CD14-positive monocyte (primary cell): ENCODE measurements at regions not wholly inside any gene's neighbourhood (a gene's known extent, or its start where the extent isn't known, plus 50 kb on each side); places are given as distances from the start of the nearest gene placed in this dataset.

ENCODE experiments used
- DNase-seq, 3 donors: peaks; one replicate each; pipeline ENCODE4 v3.0.0-alpha.2; 2011 to 2022
- H2AFZ ChIP-seq: 2 replicates; pipeline ENCODE4 v1.6.0; 2012; ENCODE audit warnings: mild to moderate bottlenecking, low read depth, low read length, inconsistent platforms; ENCODE audit not compliant: insufficient read depth, poor library complexity, severe bottlenecking
- H3K27ac ChIP-seq, 2 donors: 1 replicate in 1 of 2; 2 replicates in 1 of 2; pipeline ENCODE4 v1.5.1; 2012 to 2013; ENCODE audit warnings: low read length in 2 of 2, control low read depth in 1 of 2, inconsistent platforms in 1 of 2, low read depth in 1 of 2, mild to moderate bottlenecking in 1 of 2
- H3K27me3 ChIP-seq, 2 donors: one replicate each; pipeline versions ENCODE4 v1.6.0 to v1.6.1; 2011 to 2013; ENCODE audit warnings: low read length in 2 of 2; ENCODE audit not compliant: control insufficient read depth in 2 of 2, insufficient read depth in 2 of 2
- H3K36me3 ChIP-seq, 2 donors: replicated peaks in 1 of 2; 1 replicate in 1 of 2; 2 replicates in 1 of 2; pipeline versions ENCODE4 v1.5.1 to v1.6.1; 2012 to 2013; ENCODE audit warnings: low read length in 2 of 2, control low read depth in 1 of 2, inconsistent platforms in 1 of 2, mild to moderate bottlenecking in 1 of 2; ENCODE audit not compliant: insufficient read depth in 2 of 2, control insufficient read depth in 1 of 2
- H3K4me1 ChIP-seq, 2 donors: 1 replicate in 1 of 2; 2 replicates in 1 of 2; pipeline versions ENCODE4 v1.5.1 to v1.6.1; 2012 to 2013; ENCODE audit warnings: low read length in 2 of 2, control low read depth in 1 of 2, inconsistent platforms in 1 of 2, mild to moderate bottlenecking in 1 of 2, moderate library complexity in 1 of 2; ENCODE audit not compliant: insufficient read depth in 2 of 2, control insufficient read depth in 1 of 2
- H3K4me2 ChIP-seq: replicated peaks from 2 replicates; pipeline ENCODE3; 2012; ENCODE audit warnings: low read length, moderate library complexity, mild to moderate bottlenecking; ENCODE audit not compliant: poor library complexity, severe bottlenecking; ENCODE audit errors: extremely low read depth
- H3K4me3 ChIP-seq, 3 experiments: fragments of 200-600 bp in 1 of 3; sonication (generic) in 1 of 3; replicated peaks in 1 of 3; 1 replicate in 2 of 3; 2 replicates in 1 of 3; pipeline ENCODE4 v1.5.1; 2011 to 2013; ENCODE audit warnings: low read length in 3 of 3, mild to moderate bottlenecking in 3 of 3, control low read depth in 2 of 3, low read depth in 2 of 3, inconsistent platforms in 1 of 3, moderate library complexity in 1 of 3
- H3K79me2 ChIP-seq: 2 replicates; pipeline ENCODE4 v1.6.0; 2012; ENCODE audit warnings: mild to moderate bottlenecking, control low read depth, inconsistent platforms, low read length, moderate library complexity; ENCODE audit not compliant: insufficient read depth
- H3K9ac ChIP-seq: 2 replicates; pipeline ENCODE4 v1.6.0; 2017; ENCODE audit warnings: low read length, mild to moderate bottlenecking; ENCODE audit not compliant: insufficient read depth, poor library complexity, severe bottlenecking
- H3K9me3 ChIP-seq, 2 donors: replicated peaks in 1 of 2; 1 replicate in 1 of 2; 2 replicates in 1 of 2; pipeline versions ENCODE4 v1.5.1 to v1.6.1; 2012 to 2013; ENCODE audit warnings: low read length in 2 of 2, control low read depth in 1 of 2; ENCODE audit not compliant: control insufficient read depth in 1 of 2, insufficient read depth in 1 of 2
- H4K20me1 ChIP-seq: 2 replicates; pipeline ENCODE4 v1.6.0; 2012; ENCODE audit warnings: mild to moderate bottlenecking, low read length, control low read depth, moderate library complexity; ENCODE audit not compliant: insufficient read depth
- H3K27ac Mint-ChIP-seq, 7 donors: one replicate each; pipeline ENCODE4 v1.8.0; 2020; ENCODE audit warnings: mild to moderate bottlenecking in 7 of 7, mixed read lengths in 7 of 7, moderate library complexity in 6 of 7, inconsistent platforms in 2 of 7
- H3K27me3 Mint-ChIP-seq, 3 donors: one replicate each; pipeline ENCODE4 v1.8.0; 2021 to 2022; ENCODE audit warnings: low read depth in 3 of 3, mild to moderate bottlenecking in 3 of 3, mixed read lengths in 3 of 3, moderate library complexity in 3 of 3, inconsistent platforms in 1 of 3
- H3K36me3 Mint-ChIP-seq, 2 donors: one replicate each; pipeline ENCODE4 v1.8.0; 2020; ENCODE audit warnings: mixed read lengths in 2 of 2, inconsistent platforms in 1 of 2, mild to moderate bottlenecking in 1 of 2
- H3K4me1 Mint-ChIP-seq: one replicate; pipeline ENCODE4 v1.8.0; 2020; ENCODE audit warnings: mild to moderate bottlenecking, mixed read lengths
- H3K4me3 Mint-ChIP-seq, 2 donors: one replicate each; pipeline ENCODE4 v1.8.0; 2020; ENCODE audit warnings: mild to moderate bottlenecking in 2 of 2, mixed read lengths in 2 of 2, moderate library complexity in 1 of 2
- H3K9me3 Mint-ChIP-seq, 7 donors: one replicate each; pipeline ENCODE4 v1.8.0; 2020 to 2022; ENCODE audit warnings: mixed read lengths in 7 of 7, mild to moderate bottlenecking in 6 of 7, moderate library complexity in 6 of 7, inconsistent platforms in 2 of 7
- CTCF ChIP-seq: fragments of 200-600 bp; IDR thresholded peaks from one replicate; pipeline ENCODE4 v1.8.0; 2022; ENCODE audit warnings: antibody characterized with exemption, mild to moderate bottlenecking
- WGBS: methylation state at CpG from one replicate; pipeline ENCODE4 v1.1.5; 2013; ENCODE audit warnings: missing lambda C conversion rate; ENCODE audit not compliant: insufficient coverage; 5-methylcytosine and 5-hydroxymethylcytosine counted together
- intact Hi-C, 2 donors: fragments of 100-400 bp; cut with micrococcal nuclease; formaldehyde crosslinking; loops; one replicate each; pipeline versions ENCODE4 v1.15.0 to v1.15.1; 2023

- Histone ChIP-seq H4K20me1 (no peaks in the 10 kb centered on the region), H3K9me3 (peaks cover 0 to 2% of the 10 kb centered on the region in 2 donors), H3K9ac (no peak overlapping the region), H3K79me2 (no peaks in the 10 kb centered on the region), H3K4me3 (no peak overlapping the region), H3K27ac (no peak overlapping the region), H3K36me3 (no peaks in the 10 kb centered on the region), H3K4me2 (no peak overlapping the region), H3K27me3 (no peaks in the 10 kb centered on the region), H3K4me1 (no peaks in the 10 kb centered on the region), H2AFZ (no peak overlapping the region)
- no peaks in the 10 kb centered on the region for H3K4me1 Mint-ChIP-seq
- WGBS = no CpG with 5 or more reads among the region's 2 CpGs
- no peak overlapping the region for H3K4me3 Mint-ChIP-seq
- intact Hi-C loops = no loop called here
- peaks cover 0 to 3% (median 0%) of the 10 kb centered on the region in 3 donors for H3K27me3 Mint-ChIP-seq
- TF ChIP-seq CTCF = no peak
- no peak overlapping the region for H3K27ac Mint-ChIP-seq
- H3K9me3 Mint-ChIP-seq = peaks cover 0 to 13% (median 6%) of the 10 kb centered on the region in 7 donors
- no peak for DNase-seq
- H3K36me3 Mint-ChIP-seq = no peaks in the 10 kb centered on the region
These were observed 1277.7 kb upstream of the CELF4 start for GRCh38 chr18:38843291-38843690.

- no peaks in the 10 kb centered on the region for H3K27me3 Mint-ChIP-seq
- H3K4me1 Mint-ChIP-seq = no peaks in the 10 kb centered on the region
- WGBS = no CpG with 5 or more reads among the region's 2 CpGs
- H3K9me3 Mint-ChIP-seq = peaks cover 0 to 7% (median 0%) of the 10 kb centered on the region in 7 donors
- no peak for TF ChIP-seq CTCF
- no peaks in the 10 kb centered on the region for H3K36me3 ChIP-seq
- no peaks in the 10 kb centered on the region for H3K27me3 ChIP-seq
- H2AFZ ChIP-seq = no peak overlapping the region
- no peaks in the 10 kb centered on the region for H3K9me3 ChIP-seq
- no peak overlapping the region for H3K4me3 ChIP-seq
- H3K27ac ChIP-seq = no peak overlapping the region
- H3K4me2 ChIP-seq = no peak overlapping the region
- no peak overlapping the region for H3K9ac ChIP-seq
- no peaks in the 10 kb centered on the region for H4K20me1 ChIP-seq
- no peaks in the 10 kb centered on the region for H3K4me1 ChIP-seq
- H3K79me2 ChIP-seq = no peaks in the 10 kb centered on the region
- intact Hi-C loops = no loop called here
- no peak overlapping the region for H3K4me3 Mint-ChIP-seq
- no peak overlapping the region for H3K27ac Mint-ChIP-seq
- DNase-seq = no peak
- H3K36me3 Mint-ChIP-seq = no peaks in the 10 kb centered on the region
These were observed 1260.6 kb upstream of the CELF4 start for GRCh38 chr18:38826247-38826646.
